ENCODE measurements at regions not wholly inside any gene's neighbourhood (a gene's known extent, or its start where the extent isn't known, plus 50 kb on each side); places are given as distances from the start of the nearest gene placed in this dataset.

- TF ChIP-seq, protein P1, sequence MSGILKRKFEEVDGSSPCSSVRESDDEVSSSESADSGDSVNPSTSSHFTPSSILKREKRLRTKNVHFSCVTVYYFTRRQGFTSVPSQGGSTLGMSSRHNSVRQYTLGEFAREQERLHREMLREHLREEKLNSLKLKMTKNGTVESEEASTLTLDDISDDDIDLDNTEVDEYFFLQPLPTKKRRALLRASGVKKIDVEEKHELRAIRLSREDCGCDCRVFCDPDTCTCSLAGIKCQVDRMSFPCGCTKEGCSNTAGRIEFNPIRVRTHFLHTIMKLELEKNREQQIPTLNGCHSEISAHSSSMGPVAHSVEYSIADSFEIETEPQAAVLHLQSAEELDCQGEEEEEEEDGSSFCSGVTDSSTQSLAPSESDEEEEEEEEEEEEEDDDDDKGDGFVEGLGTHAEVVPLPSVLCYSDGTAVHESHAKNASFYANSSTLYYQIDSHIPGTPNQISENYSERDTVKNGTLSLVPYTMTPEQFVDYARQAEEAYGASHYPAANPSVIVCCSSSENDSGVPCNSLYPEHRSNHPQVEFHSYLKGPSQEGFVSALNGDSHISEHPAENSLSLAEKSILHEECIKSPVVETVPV (CRISPR knock-in tag; IDR thresholded peaks at IDR 0.05) = no peak
- TF ChIP-seq TOX (CRISPR knock-in tag; IDR thresholded peaks at IDR 0.05; ENCODE audit: borderline replicate concordance) = no peak
- TF ChIP-seq ZC3H10 (CRISPR knock-in tag; IDR thresholded peaks at IDR 0.05) = no peak
- TF ChIP-seq, protein P2, sequence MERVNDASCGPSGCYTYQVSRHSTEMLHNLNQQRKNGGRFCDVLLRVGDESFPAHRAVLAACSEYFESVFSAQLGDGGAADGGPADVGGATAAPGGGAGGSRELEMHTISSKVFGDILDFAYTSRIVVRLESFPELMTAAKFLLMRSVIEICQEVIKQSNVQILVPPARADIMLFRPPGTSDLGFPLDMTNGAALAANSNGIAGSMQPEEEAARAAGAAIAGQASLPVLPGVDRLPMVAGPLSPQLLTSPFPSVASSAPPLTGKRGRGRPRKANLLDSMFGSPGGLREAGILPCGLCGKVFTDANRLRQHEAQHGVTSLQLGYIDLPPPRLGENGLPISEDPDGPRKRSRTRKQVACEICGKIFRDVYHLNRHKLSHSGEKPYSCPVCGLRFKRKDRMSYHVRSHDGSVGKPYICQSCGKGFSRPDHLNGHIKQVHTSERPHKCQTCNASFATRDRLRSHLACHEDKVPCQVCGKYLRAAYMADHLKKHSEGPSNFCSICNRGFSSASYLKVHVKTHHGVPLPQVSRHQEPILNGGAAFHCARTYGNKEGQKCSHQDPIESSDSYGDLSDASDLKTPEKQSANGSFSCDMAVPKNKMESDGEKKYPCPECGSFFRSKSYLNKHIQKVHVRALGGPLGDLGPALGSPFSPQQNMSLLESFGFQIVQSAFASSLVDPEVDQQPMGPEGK (CRISPR knock-in tag; IDR thresholded peaks at IDR 0.05; ENCODE audit: borderline replicate concordance) = no peak
- TF ChIP-seq, protein P3, sequence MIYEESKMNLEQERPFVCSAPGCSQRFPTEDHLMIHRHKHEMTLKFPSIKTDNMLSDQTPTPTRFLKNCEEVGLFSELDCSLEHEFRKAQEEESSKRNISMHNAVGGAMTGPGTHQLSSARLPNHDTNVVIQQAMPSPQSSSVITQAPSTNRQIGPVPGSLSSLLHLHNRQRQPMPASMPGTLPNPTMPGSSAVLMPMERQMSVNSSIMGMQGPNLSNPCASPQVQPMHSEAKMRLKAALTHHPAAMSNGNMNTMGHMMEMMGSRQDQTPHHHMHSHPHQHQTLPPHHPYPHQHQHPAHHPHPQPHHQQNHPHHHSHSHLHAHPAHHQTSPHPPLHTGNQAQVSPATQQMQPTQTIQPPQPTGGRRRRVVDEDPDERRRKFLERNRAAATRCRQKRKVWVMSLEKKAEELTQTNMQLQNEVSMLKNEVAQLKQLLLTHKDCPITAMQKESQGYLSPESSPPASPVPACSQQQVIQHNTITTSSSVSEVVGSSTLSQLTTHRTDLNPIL (CRISPR knock-in tag; IDR thresholded peaks at IDR 0.05; ENCODE audit: low read depth) = no peak
- TF ChIP-seq TSHZ2 (CRISPR knock-in tag; IDR thresholded peaks at IDR 0.05) = no peak
- no peak for TF ChIP-seq ZNF565 (CRISPR knock-in tag; conservative IDR thresholded peaks at IDR 0.05; ENCODE audit: low read depth)
- no peak for TF ChIP-seq ISL1 (CRISPR knock-in tag; IDR thresholded peaks at IDR 0.05)
- TF ChIP-seq PPARA (CRISPR knock-in tag; IDR thresholded peaks at IDR 0.05; ENCODE audit: borderline replicate concordance) = no peak
- TF ChIP-seq ZFP3 (CRISPR knock-in tag; IDR thresholded peaks at IDR 0.05) = no peak
- no peak for TF ChIP-seq RARB (CRISPR knock-in tag; IDR thresholded peaks at IDR 0.05)
- no peak for TF ChIP-seq SNAI2 (CRISPR knock-in tag; IDR thresholded peaks at IDR 0.05)
- ATAC-seq = no peak
These were observed 163.8 kb downstream of the TOX3 start for GRCh38 chr16:52383119-52383518.

DNA sequence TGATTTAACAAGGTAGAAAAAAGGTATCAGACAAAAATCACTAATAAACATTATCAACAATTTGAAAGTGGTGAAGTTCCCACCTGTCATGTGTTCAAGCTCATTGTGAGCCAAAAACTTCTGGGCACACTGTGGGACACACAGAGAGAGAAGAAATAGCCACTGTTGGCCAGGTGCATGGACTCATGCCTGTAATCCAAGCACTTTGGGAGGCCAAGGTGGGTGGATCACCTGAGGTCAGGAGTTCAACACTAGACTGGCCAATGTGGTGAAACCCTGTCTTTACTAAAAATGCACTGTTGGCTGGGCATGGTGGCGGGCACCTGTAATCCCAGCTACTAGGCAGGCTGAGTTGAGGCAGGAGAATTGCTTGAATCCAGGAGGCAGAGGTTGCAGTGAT, 167.4 kb downstream of the TOX3 start:
- TF ChIP-seq POU6F1 (CRISPR knock-in tag; IDR thresholded peaks at IDR 0.05; ENCODE audit: borderline replicate concordance, low read depth) (no peak), TSHZ2 (CRISPR knock-in tag; IDR thresholded peaks at IDR 0.05) (no peak), ZFP3 (CRISPR knock-in tag; IDR thresholded peaks at IDR 0.05) (no peak), RARB (CRISPR knock-in tag; IDR thresholded peaks at IDR 0.05) (no peak), SNAI2 (CRISPR knock-in tag; IDR thresholded peaks at IDR 0.05) (no peak), ISL1 (CRISPR knock-in tag; IDR thresholded peaks at IDR 0.05) (no peak), CSDC2 (CRISPR knock-in tag; IDR thresholded peaks at IDR 0.05) (no peak)
- no peak for ATAC-seq

DNA sequence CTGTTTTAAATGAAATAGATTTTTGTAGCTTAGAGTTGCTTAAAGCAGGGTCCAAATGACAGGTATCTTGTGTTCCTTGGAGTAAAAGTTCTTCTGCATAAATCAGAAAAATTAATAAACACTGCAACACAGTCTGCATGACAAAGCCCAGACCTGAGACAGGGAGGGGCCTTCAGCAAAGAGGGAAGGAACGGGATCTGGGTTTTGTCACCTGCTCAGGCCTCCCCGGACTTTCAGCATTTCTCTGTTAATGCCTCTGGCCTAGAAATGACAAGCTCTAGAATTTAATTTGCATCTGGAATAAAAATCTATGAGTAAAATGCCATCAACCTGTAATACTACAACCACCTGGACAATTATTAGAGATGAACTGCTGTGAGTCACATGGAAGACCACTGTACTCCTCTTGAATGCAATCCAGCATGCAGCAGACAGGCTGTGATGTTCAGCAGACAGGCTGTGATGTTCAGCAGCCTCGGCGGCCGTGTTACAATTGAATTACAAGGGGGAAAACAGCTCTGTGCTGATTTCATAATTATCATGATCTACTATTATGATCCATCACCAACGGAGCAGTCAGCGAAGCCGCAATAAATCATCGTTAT, 170.2 kb downstream of the TOX3 start:
- no peak for ATAC-seq
- TF ChIP-seq ZNF8 (CRISPR knock-in tag; IDR thresholded peaks at IDR 0.05) (no peak), TOX (CRISPR knock-in tag; IDR thresholded peaks at IDR 0.05; ENCODE audit: borderline replicate concordance) (no peak), TCF4 (CRISPR knock-in tag; IDR thresholded peaks at IDR 0.05; ENCODE audit: borderline replicate concordance) (no peak), ESRRG (CRISPR knock-in tag; IDR thresholded peaks at IDR 0.05) (no peak), TSHZ2 (CRISPR knock-in tag; IDR thresholded peaks at IDR 0.05) (no peak), POU6F1 (CRISPR knock-in tag; IDR thresholded peaks at IDR 0.05; ENCODE audit: borderline replicate concordance, low read depth) (no peak), OSR1 (CRISPR knock-in tag; IDR thresholded peaks at IDR 0.05) (no peak), PPARA (CRISPR knock-in tag; IDR thresholded peaks at IDR 0.05; ENCODE audit: borderline replicate concordance) (no peak), ISL1 (CRISPR knock-in tag; IDR thresholded peaks at IDR 0.05) (no peak), GLIS3 (CRISPR knock-in tag; IDR thresholded peaks at IDR 0.05) (no peak), RARB (CRISPR knock-in tag; IDR thresholded peaks at IDR 0.05) (no peak)
